TTC549 (cell line): ENCODE measurements at regions not wholly inside any gene's neighbourhood (a gene's known extent, or its start where the extent isn't known, plus 50 kb on each side); places are given as distances from the start of the nearest gene placed in this dataset.
A peak's percentile ranks its signal among the peaks of the same experiment; 100 is the strongest.

ENCODE experiments used
- FAIRE-seq: peaks from 2 replicates; lab custom pipeline; 2012; peaks lifted over from hg19 to GRCh38; lab: Jason Lieb, UNC

DNA sequence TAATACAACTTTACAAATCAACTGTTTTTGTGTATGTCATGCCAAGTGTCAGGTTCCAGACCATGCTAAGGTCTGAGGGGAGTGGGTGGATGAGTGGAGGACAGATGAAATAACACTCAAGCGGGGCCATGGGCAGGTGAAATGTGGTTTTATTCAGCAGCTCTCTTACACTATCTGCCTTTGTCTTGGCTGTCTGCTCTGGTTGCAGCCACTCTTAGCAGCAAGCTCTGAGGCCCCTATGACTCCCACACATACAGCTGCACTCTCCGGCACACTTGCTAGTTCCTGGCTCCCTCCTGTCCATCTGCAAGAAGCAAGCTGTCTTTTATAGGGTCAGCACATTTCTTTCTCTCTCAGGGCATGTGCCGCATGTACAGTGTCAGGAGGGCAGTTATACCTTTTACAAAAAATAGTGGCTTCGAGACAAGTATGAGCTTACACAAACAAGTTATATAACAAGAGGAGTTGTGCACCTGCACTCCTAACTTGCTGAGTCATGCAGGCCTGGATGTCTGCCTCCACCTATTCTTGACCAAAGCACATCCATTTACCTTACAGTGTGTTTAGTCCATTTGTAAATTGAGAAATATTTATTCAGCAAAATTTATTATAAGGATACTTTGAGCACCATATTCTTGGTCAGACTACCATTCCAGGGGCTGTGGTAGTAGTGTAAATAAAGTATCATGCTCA lies 683.7 kb upstream of the CBLB start:
- FAIRE-seq, result no peak

DNA sequence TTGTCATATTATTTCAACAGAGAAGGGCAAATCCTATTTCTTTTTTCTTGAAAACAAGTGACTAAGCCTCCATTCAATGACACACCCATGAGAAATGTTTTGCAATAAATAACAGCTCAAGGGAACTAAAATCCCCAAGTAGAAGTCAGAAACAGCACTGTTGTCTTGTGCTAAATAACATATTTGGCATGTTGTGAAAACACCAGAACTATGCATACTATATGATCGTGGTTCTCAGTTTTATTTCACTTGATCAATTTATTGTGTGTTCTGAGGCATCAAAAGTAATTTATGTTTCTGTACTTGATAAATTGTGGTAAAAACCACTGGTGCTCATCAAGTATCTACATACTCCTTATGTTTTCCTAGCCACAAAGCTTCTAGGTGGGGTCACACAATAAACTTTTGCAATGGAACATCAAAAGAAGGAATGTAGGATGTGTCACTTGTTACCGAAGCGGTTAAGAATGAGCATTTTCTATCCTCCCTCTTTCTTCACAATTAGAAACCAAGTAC lies 691.7 kb upstream of the CBLB start:
- no peak for FAIRE-seq

DNA sequence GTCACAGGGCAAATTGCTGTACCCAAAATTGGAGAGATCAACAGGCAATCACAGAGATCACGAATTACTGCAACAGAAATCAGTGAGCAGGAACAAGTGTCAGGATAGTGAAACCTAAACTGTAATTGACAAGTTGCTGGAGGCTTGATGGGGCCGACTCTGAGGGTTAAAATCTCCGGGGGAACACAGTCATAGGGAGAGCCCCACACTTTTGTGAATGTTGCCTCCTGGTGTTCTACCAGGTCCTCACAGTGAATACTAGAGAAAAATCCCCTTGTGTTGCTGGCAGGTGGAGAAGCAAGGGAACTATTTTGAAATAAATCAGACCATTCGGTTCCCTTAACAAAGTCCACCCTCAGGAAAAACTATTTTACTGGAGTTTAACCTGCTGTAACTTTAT lies 697.5 kb upstream of the CBLB start:
- no peak for FAIRE-seq

DNA sequence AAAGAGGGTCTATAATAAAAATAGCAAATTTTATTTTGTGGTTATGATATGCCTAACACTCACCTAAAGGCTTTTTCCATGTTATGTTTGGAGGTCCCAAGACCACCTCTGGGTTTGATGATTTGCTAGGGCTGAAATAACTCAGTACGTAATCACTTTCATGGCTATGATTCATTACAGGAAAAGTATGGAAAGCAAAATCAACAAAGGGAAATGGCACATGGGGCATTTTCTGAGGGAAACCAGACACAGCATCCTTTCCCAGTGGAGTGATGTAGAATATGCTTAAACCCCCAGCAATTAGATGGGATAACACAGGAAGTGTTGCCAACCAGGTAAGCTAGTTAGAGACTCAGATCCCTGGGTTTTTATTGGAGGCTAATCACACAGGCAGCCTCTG lies 701.6 kb upstream of the CBLB start:
- no peak for FAIRE-seq

DNA sequence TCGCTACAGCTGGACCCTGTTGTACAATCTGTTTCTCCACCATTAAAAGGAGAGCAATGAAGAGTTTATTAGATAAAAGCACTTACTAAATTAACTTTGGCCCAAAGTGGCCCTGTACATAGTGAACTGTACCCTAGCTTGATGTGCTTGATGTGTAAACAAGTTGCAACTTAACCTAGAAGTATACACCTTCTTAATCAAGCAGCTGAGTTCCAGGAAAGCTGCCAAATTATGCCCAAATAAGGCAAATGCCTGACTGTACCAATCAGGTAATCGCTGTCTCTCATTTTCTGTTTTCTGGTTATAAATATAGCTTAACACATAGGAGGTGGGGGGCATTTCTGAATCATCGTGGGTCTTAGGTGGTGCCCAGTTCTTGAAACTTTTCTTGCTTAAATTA lies 704.8 kb upstream of the CBLB start:
- FAIRE-seq, result no peak

DNA sequence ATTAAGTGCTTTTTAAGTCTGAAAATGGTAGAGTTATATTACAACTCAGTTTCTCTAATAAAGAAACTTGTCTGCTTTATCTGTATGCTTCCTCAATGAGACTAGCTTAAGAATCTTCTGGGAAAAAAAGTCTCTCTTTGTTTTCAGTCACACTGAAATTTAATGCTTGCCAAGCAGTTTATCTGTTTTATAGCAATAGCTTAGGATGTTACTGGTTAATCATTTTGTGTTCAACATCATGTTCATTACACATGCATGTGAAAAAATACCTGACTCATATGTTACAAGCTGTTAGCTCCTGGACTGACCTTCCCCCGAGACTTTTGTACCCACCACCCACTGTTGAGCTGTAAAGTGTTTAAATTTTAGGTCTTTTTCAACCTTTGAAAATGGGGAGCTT lies 706.2 kb upstream of the CBLB start:
- FAIRE-seq, result no peak

DNA sequence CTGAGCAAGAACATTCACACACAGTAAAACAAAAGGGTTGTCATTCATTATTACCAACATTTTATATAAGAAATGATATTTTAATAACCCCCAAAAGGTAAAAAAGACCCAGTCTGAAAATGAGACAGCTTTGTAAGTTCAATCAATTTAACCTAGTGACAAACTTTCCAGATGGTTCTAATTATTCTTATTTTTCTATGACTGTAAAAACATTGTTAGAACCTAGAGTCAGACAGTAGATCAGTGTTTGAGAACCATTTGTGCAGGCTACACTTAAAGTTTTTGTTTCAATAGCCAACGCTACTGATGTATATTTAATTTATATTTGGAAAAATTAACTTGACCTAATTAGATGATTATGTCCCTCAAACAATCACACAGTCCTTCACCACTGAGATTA lies 708.4 kb upstream of the CBLB start:
- no peak for FAIRE-seq

DNA sequence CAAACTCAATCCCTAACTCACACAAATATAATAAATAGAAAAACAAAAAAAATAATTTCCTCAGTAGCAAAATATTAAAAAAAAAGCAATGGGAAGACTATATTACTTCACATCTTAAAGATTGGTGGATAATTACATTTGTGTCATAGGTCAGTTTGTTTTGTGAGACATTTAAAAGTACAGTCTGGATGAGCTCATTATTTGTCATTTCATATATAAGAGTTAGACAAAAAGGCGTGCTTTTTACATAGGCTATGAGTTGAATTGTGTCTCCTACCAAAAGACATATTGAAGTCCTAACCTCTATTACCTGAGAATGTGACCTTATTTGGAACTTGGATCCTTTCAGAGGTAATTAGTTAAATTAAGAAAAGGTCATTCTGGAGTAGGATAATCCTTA lies 710.1 kb upstream of the CBLB start:
- FAIRE-seq, result no peak

DNA sequence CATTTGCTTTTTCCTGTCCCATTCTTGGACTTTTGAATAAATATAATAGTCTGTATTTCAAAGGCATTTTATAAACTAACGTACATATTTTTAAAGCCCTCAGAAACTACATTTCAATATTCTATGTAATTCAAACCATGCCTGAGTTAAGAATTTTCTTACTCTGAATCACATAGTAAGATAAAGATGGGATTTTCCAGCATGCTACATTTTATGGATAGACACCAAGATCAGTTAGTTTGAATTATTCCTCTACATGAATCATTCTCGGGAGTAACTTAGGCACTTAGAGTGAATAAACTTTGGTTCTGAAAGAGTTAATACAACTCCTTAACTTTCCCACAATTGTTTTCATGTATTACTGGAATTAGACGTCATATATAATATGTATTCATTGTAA lies 713.3 kb upstream of the CBLB start:
- no peak for FAIRE-seq

DNA sequence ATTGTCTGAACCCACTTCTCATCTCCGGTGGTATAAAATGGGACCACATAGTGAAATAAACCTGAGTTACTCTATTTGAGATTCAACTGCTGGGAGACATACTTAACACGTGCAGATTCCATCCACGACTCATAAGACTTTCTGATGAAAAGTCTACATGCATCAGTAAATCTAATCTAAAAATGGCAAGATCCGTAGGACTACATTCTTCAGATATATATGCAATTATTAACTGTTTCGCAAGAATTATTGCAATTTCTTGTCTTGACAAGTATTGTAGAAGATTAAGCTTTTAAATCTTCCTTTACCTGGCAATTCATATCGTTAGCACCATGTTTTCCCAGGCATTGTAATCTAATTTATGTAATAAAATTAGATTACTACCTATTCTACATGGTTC lies 718.7 kb upstream of the CBLB start:
- FAIRE-seq, result no peak

DNA sequence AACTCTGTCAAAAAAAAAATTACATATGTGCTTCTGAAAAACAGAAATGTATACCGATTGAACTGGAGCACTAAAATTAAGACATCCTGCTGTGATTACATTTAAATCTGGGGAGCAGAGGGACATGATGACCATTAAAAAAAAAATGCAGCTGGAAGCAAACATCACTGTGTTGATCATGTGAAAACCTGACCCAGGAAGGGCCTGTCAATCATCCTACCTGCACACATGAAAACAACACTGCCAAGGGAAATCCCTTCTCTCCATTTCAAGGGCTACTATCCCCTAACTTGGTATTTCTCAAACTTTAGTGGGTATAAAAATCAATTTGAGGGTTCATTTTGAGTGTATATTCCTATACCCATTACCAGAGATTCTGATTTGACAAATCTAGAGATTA lies 719.9 kb upstream of the CBLB start:
- no peak for FAIRE-seq

DNA sequence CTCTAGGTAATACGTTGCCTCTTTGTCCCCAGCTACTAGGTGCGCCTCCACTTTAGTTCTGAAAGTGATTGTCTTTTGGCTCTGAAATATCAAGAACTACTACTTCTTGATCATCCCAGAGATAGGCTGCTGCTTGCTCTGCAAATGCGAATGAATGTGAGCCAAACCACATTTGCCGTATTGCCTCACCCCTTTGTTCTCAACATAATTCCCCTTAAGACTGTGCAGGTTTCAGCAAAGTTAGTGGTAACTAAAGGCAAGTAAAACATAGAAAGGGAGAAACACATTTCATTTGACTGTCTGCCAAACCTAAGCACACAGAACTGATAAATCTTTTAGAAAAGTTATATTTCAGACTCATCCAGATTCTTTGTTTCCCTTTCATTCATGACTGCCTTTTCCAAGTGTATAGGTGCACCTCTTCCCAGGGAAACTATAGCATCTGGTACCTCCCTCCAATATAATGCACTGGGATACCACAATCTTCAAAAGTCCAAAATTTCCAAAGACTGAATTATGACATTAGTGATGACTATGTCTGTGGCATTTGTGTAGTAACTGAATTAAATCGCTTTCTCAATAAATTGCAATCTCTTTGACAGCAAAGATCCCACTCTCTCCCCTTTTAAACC lies 720.6 kb upstream of the CBLB start:
- no peak for FAIRE-seq

DNA sequence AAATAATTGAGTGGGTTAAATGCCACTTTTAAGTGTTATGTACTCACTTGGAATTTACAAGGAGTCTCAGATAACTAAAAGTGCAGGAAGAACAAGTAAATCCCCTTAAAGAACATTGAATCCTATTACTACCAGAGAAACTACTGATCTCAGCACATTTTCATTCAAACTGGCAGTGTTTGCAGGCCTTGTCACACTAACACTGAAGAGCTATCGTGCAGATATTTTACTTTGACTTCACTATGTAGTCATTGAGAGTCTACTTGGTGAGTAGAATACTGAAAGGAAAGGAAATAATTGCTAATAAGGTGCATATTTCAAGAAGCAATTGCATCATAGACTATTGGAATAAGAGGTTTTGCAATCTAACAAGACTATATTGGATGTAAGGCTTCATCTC lies 721.4 kb upstream of the CBLB start:
- no peak for FAIRE-seq

DNA sequence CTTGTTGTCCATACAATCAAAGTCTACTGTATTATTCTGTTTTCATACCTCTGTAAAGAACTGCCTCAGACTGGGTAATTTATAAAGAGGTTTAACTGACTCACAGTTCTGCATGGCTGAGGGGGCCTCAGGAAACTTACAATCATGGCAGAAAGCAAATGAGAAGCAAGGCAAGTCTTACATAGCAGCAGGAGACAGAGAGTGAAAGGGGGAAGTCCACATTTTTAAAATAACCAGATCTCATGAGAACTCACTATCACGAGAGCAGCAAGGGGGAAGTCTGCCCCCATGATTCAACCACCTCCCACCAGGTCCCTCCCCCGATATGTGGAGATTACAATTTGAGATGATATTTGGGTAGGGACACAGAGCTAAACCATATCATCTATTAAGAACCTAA lies 724.6 kb upstream of the CBLB start:
- FAIRE-seq, result no peak

DNA sequence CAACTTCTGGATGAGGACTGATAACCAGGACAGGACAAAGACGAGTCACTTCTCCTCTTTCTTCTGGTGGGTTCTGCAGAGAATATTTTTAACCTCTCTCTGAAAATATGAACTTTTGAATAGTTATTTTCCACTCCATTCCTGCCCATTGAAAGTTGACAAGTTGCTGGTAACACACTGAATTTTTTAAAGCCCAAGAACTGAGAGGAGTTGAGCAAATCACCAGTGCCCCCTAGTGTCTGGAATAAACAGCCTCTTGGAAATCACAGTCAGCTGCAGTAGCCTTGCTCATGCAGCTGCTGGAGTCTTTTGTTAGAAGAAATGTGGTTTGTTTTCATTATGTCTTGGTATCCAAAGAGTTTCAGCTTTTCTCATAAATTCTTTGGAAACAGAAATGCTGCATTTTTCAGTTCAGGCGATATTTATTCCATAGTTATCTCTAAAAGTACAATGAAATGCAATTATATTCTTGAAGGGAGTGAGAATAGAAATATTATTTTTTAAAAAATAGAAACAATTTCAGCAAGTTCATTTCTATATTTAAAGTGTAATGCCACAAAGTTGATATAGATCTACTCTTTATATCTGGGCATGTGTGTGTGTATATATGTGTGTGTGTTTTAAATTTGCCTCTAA lies 741.0 kb upstream of the CBLB start:
- FAIRE-seq, result peak; percentile 70

DNA sequence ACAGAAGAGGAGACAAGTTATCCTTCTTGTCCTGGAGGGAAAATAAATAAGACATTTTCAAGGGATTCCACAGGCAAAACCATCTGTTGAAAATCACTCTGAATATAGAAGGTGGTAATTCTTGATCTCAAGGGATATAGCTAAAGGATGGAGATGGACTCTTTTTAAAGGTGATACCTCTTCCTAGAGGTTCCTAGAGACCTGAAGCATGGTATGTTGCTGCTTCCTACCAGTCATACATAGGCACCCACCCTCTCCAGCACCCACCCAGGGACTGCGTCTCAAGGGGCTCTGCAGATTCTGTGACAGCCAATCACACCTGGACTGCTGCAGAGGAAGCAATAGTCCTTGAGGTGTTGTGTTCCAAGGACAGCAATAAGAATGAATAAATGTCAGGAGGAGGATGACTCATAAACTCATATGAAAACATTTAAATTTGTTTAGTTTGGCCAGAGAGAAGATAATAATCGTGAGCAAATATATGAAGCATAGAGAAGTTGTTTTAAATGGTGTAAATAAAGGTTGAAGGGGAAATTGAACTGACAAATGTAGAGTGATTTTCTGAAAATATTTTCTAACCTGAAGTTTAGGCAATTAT lies 741.6 kb upstream of the CBLB start:
- no peak for FAIRE-seq

DNA sequence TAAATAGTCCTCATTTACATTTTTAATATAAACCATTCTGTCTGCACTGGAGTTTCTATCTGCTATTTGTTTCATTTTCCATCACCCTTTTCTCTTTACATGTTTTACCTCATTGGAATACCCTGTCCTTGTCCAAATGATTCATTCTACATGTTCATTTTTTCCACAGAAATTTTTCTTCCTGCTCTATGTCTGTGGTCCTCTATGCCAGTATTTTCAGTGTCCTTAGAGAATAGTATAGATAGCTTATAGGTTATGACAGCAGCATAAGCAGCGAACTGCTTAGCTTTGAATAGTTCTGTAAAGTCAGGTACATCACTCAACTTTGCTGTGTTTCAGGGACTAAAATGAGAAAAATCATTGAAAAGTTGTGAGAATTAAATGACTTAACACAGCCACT lies 742.3 kb upstream of the CBLB start:
- FAIRE-seq, result no peak

DNA sequence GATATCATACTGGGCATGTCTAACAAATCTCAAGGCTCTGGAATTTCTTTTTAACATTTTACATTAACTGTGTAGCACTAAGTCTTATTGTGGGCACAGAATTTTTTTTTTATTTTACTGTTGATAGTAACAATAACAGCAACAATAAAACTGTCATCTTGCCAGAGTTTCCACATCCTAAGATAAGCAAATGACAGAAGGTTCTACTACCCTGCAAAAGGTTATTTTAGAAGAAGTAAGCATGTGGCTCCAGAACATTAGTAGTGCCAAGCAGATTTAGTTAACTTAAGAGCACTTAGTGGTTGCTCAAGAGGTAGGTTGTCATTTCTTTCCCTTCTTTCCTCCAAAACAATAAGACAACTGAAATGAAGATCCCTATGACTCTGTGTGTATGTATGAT lies 743.0 kb upstream of the CBLB start:
- no peak for FAIRE-seq

DNA sequence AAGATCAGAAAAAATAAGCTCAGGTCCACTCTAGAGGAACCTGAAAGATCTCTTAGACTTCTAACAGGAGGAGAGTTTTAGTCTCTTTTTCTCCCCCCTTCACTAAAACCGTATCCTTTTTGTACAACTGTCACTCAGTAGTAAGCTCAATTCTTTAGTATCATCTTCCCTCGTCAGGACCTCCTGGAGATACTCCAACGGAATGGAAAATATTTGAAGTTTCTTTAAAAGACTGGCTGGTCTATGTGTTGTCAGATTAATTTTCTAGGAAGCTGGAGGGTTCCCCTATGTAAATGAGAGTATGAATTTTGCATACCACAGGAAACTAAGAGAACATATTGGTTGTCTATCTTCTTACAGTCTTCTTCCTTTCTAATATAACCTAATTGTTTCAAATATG lies 747.7 kb upstream of the CBLB start:
- FAIRE-seq, result no peak

DNA sequence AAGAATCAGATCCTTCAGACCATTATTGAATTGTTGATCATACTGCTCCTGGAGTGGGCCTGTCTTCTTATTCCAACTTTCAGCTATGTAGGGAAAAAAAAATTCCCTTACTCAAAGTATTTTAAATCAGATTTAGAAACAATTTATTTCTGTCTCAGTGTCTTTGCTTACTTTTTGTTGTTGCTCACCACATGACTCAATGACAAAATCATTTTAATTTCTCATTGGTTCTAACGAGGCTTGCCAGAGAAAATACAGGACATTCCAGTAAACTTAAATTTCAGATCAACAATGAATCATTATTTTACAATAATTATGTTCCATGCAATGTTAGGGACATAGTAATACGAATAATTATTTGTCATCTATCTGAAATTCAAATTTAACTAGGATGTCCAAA lies 748.5 kb upstream of the CBLB start:
- FAIRE-seq, result no peak

DNA sequence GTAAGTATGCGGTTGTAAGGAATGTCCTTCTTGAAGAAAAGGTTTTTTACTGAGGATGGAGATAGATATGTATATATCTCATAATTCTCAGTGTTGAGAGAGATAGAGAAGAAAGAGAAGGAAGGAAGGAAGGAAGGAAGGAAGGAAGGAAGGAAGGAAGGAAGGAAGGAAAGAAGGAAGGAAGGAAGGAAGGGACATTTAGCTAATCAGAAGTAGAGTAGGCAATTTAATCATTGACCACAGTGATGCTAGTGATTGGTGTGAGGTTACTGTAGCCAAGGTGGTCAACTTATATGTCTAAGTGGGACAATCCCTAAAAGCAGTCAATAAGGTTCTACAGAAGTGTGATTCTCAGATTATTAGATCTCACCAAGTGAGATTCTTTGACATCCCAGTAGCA lies 751.8 kb upstream of the CBLB start:
- no peak for FAIRE-seq

DNA sequence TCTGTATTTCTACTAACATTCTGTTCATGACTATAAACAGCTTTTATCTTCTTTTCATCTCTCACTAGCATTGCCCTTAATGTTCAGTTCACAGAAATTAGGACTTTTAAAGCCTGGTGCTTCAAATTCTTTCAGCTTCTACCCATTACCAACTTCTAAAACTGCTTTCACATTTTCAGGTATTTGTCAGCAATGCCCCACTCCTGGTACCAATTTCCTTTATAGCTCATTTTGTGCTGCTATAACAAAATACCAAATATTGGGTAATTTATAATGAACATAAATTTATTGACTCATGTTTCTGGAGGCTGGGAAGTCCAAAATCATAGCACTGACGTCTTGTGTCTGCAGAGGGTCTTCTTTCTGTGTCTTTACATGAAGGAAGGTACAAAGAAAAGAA lies 753.1 kb upstream of the CCDC54 start:
- no peak for FAIRE-seq

DNA sequence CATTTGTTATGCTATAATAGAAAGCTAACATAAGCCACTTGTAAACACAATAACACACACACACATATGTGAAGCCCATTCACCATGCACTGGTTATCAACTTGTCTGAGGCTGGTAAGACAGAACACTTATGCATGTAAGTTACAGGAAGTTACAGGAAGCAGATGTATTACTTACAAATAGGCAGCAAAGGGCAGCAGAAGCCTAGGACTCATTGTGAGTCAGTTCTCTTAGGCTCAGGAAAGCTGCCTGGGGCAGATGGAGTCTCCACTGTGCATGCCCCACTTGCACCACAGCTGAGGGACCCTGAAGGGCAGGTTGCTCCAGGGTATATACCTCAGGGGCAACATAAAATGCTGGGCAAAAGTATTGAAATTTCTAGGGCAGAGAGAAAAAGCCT lies 748.8 kb upstream of the CCDC54 start:
- no peak for FAIRE-seq
